GM12878 (cell line): ENCODE measurements at regions not wholly inside any gene's neighbourhood (a gene's known extent, or its start where the extent isn't known, plus 50 kb on each side); places are given as distances from the start of the nearest gene placed in this dataset.

ENCODE experiments used
- BRCA1 ChIP-seq: IDR thresholded peaks from 2 replicates; pipeline ENCODE4 v1.6.1; 2011; ENCODE audit warnings: low read depth, low read length, improper control_type of control experiment
- HDAC6 ChIP-seq: fragments of 200-600 bp; sonication (generic); IDR thresholded peaks from one replicate; pipeline ENCODE4 v1.8.0; 2017; ENCODE audit warnings: antibody characterized with exemption; ENCODE audit not compliant: unreplicated experiment
- RCOR1 ChIP-seq: conservative IDR thresholded peaks from 2 replicates; pipeline ENCODE4 v1.6.1; 2012; ENCODE audit warnings: low read depth, low read length, improper control_type of control experiment
- ZZZ3 ChIP-seq: IDR thresholded peaks from 2 replicates; pipeline ENCODE4 v1.6.1; 2011; ENCODE audit warnings: low read depth; ENCODE audit not compliant: control insufficient read depth, insufficient read length
- TF ChIP-seq, protein P1 (sequence below): fragments of 450-650 bp; IDR thresholded peaks from 2 replicates; pipeline ENCODE4 v1.6.1; 2017; ENCODE audit warnings: mild to moderate bottlenecking, moderate library complexity
- TF ChIP-seq, protein P2 (sequence below): IDR thresholded peaks from 2 replicates; pipeline ENCODE4 v1.6.1; 2012; ENCODE audit warnings: improper control_type of control experiment, low read depth, low read length; ENCODE audit not compliant: insufficient replicate concordance
- TF ChIP-seq, protein P3 (sequence below): IDR thresholded peaks from 2 replicates; pipeline ENCODE4 v1.6.1; 2011; ENCODE audit warnings: borderline replicate concordance, low read depth, mild to moderate bottlenecking, moderate library complexity, mixed read lengths, low read length; ENCODE audit not compliant: insufficient read depth; ENCODE audit errors: extremely low read length
- TF ChIP-seq, protein P4 (sequence below): fragments of 450-650 bp; conservative IDR thresholded peaks from 2 replicates; pipeline ENCODE4 v1.6.1; 2017; ENCODE audit warnings: mild to moderate bottlenecking, moderate library complexity

DNA sequence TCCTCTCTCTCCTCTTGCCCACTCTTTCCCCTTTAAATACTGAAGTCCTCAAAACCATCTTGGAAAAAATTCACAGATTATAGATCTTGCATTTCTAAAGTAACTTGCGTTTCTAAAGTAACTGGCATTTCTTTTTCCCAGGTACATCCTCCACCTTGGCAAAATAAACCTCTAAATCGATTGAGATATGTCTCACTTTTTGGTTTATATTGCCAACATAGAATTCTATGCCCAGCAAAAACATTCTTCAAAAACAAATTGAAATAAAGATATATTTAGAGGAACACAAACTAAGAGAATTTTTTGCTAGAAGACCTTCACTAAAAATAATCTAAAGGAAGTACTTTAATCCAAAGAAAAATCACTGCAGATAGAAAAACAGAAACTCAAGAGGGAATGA is 122.5 kb upstream of the RBMS1 start (continued):
- TF ChIP-seq, protein P1, sequence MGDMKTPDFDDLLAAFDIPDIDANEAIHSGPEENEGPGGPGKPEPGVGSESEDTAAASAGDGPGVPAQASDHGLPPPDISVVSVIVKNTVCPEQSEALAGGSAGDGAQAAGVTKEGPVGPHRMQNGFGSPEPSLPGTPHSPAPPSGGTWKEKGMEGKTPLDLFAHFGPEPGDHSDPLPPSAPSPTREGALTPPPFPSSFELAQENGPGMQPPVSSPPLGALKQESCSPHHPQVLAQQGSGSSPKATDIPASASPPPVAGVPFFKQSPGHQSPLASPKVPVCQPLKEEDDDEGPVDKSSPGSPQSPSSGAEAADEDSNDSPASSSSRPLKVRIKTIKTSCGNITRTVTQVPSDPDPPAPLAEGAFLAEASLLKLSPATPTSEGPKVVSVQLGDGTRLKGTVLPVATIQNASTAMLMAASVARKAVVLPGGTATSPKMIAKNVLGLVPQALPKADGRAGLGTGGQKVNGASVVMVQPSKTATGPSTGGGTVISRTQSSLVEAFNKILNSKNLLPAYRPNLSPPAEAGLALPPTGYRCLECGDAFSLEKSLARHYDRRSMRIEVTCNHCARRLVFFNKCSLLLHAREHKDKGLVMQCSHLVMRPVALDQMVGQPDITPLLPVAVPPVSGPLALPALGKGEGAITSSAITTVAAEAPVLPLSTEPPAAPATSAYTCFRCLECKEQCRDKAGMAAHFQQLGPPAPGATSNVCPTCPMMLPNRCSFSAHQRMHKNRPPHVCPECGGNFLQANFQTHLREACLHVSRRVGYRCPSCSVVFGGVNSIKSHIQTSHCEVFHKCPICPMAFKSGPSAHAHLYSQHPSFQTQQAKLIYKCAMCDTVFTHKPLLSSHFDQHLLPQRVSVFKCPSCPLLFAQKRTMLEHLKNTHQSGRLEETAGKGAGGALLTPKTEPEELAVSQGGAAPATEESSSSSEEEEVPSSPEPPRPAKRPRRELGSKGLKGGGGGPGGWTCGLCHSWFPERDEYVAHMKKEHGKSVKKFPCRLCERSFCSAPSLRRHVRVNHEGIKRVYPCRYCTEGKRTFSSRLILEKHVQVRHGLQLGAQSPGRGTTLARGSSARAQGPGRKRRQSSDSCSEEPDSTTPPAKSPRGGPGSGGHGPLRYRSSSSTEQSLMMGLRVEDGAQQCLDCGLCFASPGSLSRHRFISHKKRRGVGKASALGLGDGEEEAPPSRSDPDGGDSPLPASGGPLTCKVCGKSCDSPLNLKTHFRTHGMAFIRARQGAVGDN, result no peak
- TF ChIP-seq ZZZ3 (no peak), RCOR1 (no peak), HDAC6 (no peak), BRCA1 (no peak)
- TF ChIP-seq, protein P2, sequence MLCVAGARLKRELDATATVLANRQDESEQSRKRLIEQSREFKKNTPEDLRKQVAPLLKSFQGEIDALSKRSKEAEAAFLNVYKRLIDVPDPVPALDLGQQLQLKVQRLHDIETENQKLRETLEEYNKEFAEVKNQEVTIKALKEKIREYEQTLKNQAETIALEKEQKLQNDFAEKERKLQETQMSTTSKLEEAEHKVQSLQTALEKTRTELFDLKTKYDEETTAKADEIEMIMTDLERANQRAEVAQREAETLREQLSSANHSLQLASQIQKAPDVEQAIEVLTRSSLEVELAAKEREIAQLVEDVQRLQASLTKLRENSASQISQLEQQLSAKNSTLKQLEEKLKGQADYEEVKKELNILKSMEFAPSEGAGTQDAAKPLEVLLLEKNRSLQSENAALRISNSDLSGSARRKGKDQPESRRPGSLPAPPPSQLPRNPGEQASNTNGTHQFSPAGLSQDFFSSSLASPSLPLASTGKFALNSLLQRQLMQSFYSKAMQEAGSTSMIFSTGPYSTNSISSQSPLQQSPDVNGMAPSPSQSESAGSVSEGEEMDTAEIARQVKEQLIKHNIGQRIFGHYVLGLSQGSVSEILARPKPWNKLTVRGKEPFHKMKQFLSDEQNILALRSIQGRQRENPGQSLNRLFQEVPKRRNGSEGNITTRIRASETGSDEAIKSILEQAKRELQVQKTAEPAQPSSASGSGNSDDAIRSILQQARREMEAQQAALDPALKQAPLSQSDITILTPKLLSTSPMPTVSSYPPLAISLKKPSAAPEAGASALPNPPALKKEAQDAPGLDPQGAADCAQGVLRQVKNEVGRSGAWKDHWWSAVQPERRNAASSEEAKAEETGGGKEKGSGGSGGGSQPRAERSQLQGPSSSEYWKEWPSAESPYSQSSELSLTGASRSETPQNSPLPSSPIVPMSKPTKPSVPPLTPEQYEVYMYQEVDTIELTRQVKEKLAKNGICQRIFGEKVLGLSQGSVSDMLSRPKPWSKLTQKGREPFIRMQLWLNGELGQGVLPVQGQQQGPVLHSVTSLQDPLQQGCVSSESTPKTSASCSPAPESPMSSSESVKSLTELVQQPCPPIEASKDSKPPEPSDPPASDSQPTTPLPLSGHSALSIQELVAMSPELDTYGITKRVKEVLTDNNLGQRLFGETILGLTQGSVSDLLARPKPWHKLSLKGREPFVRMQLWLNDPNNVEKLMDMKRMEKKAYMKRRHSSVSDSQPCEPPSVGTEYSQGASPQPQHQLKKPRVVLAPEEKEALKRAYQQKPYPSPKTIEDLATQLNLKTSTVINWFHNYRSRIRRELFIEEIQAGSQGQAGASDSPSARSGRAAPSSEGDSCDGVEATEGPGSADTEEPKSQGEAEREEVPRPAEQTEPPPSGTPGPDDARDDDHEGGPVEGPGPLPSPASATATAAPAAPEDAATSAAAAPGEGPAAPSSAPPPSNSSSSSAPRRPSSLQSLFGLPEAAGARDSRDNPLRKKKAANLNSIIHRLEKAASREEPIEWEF, result no peak
- TF ChIP-seq, protein P3, sequence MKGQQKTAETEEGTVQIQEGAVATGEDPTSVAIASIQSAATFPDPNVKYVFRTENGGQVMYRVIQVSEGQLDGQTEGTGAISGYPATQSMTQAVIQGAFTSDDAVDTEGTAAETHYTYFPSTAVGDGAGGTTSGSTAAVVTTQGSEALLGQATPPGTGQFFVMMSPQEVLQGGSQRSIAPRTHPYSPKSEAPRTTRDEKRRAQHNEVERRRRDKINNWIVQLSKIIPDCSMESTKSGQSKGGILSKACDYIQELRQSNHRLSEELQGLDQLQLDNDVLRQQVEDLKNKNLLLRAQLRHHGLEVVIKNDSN, result no peak
- TF ChIP-seq, protein P4, sequence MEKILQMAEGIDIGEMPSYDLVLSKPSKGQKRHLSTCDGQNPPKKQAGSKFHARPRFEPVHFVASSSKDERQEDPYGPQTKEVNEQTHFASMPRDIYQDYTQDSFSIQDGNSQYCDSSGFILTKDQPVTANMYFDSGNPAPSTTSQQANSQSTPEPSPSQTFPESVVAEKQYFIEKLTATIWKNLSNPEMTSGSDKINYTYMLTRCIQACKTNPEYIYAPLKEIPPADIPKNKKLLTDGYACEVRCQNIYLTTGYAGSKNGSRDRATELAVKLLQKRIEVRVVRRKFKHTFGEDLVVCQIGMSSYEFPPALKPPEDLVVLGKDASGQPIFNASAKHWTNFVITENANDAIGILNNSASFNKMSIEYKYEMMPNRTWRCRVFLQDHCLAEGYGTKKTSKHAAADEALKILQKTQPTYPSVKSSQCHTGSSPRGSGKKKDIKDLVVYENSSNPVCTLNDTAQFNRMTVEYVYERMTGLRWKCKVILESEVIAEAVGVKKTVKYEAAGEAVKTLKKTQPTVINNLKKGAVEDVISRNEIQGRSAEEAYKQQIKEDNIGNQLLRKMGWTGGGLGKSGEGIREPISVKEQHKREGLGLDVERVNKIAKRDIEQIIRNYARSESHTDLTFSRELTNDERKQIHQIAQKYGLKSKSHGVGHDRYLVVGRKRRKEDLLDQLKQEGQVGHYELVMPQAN, result no peak
- TF ChIP-seq, all 136 proteins: peak for 0
